ENCODE measurements at regions not wholly inside any gene's neighbourhood (a gene's known extent, or its start where the extent isn't known, plus 50 kb on each side); places are given as distances from the start of the nearest gene placed in this dataset.

DNA sequence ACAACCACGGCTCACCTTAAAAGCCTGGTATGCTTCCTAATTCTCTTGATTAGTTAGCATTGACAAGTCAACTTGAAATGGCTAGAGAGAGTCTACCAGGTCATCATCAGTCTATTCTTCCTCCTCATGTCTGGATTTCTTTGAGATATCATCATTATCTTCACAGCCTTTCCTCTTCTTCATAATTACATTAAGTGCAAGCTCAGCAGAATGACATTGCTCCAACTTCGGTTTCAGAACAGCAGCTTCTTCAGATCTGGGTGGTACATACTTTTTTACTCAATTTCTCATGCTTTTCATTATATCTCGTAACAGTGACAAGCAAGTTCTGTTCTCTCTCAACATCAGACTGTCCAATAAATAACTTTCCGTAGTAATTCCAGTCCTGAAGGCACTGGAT lies 337.5 kb upstream of the TENM3 start:
- DNase-seq = no peak

DNA sequence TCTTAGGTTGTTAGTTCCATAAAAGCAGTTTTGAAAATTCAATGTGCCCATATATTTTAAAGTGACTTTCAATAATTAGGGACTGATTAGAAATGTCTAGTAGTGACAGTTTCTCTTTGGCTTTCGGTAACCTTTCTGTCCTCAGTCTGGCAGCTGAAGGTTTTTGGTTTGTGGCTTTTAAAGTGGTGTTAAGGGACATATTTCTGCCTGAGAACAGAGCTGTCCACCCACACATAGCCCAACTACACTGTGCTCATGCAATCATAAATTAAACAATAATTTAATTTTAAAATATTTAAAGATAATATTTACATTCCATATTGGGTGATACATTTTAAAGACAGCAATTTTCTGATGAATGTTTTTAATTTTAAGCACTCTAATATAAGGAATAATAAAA lies 335.0 kb upstream of the TENM3 start:
- DNase-seq = no peak

DNA sequence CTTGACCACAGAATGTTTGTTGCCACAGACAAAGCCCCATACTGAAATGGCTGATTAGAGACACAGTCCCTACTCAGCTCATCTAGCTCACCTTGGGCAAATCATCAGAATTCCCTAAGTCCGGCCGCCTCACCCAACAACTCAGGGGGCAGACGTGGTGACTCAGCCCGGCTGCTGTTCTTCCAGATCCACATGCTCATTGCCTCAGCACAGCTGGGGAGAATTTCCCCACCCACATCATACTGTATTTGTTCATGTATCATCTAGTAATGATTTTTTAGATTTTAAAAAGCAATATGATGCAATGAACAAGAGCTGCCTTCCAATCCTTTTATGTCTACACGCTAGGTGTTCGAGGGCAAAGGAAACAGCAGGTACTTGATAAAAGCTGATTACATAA lies 333.8 kb upstream of the TENM3 start:
- no peak for DNase-seq

DNA sequence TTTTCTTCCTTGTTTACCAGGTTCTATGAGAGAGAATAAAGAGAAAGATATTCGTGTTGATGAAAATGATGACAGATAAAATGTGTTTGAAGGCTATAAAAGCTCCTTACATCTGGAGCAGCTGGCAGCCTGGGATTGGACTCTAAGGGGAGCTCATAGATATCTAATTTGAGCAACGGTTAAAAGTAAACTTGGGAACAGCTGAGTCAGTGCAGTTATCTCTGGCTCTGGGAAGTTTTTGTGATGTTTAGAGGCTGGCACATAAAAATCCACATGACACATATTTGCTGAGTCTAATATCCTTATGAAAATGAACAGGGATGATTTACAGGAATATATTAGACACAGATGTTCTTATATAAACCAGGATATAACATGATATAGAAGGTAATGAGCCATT lies 331.8 kb upstream of the TENM3 start:
- no peak for DNase-seq

DNA sequence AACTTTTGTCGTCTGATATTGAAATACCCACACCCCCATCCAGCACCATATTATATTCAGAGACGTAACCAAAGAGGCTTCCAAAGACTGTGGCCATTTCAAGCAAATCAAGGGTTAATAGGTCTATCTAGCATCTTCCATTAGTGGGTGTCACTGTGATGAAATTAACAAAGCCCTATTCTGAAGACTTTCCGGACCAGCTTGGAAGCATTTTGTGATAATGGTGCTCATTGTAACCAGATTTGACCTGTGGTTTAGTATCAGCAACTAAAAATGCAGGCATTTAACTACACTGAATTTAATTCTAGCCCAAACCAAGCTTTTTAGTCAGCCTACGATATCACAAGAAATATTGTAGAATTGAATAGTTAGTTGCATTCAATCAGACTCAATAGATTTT lies 309.7 kb upstream of the TENM3 start:
- no peak for DNase-seq

DNA sequence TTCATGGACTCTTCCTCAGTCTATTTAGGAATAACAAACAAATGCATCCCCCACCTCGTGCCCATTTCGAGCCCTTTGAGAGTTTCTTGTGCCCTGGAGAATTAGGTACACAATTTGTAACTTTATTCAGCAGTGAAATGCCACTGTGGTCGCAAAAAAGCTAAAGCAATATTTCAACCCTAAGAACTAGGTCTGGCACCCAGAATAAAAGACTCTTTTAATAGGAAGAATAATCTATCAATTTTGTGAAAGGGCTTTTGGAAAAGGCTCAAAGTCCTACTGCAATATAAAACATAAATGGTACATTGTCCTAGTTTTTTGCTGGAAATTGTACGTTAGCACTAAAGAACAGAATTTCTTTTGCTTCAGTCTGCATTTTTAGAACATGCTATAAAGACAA lies 304.6 kb upstream of the TENM3 start:
- no peak for DNase-seq

DNA sequence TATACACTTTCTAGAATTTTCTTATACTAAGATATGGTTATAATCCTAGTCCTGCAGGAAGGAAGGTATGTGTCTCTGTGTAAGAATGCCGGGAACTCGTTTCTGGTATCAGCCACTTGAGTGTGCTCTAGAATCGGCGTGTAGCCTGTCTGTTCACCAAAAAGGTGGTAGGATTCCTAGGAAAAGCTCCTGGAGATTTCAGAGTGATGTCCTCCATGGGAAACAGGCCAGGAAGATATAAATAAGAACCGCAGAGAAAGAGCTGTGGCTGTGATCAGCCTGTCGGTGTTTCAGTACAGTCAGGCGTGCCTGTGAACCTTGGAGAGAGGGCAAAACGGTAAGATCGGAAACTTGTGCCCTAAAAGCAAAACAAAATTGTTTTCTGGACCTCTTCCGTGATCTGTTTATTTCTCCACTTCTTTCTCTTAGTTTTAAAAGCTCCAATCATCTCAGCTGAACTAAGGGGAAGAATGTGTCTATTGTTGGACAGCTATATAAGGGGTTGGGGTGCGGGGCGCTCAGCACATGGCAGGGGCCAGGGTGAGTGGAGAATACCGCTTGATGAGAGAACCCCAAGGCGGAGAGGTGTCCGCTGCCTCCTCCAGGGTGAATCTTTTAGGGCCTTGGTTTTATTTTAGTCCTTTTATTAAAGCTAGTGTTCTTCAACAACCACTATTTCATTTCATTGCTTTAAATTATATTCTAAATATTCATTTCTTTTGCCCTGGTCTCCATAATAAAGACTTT lies 303.8 kb upstream of the TENM3 start:
- no peak for DNase-seq

DNA sequence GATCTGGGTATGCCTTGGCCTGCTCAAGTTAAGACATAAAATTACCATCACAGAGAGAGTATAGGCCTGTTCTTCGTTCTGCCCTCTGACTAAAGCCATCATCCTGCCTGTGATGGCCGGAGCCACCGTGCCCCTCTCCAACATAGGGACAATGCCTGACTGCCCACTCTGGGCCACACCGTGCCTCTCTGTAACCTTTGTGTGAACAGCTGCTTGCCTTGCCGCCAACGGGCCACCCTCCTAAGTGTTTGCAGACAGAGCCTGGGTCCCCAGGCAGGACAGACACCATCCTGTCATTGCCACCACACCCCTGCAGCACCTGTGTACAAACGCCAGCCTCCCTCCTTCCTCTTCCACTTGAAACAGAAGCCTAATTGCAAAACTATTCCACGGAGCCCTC lies 298.7 kb upstream of the TENM3 start:
- no peak for DNase-seq

DNA sequence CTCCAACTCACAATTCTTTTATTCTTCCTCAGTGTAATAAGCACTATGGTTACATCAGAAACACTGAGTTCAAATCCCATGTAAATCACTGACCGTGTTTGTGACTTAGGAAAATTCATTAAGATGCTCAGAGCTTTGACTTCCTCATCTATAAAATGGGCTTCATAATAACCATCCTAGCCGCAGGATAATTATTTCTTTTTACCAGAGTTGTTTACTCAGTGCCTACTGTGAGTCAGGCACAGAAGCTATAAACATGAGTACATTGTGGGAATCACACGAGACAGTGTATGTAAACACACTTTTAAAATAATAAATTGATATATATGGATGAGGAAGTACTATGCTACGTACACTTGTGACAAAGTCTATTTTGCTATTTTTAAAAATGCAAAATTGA lies 296.3 kb upstream of the TENM3 start:
- no peak for DNase-seq

DNA sequence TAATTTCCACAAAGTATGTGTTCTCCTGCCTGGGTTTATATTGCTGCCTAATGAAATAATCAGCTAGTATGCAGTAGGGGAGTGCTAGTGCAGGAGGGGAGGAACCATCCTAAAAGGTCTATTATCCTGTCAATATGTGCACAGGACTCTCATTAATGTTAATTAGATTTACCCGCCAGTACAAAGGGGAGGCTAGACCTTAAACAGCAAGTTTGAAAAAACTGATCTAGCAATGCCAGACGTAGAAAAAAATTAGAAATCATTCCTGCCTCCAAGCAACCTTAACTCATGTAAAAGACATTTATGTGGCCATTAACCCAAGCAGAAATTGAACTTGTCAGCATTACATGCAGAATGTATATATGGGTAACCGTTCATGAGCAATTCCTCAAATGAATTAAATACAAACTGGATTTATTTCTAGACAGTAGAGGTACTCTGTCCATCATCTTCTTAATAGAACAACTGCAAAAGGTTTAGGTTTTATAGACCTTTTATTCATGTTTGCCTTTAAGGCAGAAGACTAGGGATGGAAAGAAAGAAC lies 294.3 kb upstream of the TENM3 start:
- no peak for DNase-seq

DNA sequence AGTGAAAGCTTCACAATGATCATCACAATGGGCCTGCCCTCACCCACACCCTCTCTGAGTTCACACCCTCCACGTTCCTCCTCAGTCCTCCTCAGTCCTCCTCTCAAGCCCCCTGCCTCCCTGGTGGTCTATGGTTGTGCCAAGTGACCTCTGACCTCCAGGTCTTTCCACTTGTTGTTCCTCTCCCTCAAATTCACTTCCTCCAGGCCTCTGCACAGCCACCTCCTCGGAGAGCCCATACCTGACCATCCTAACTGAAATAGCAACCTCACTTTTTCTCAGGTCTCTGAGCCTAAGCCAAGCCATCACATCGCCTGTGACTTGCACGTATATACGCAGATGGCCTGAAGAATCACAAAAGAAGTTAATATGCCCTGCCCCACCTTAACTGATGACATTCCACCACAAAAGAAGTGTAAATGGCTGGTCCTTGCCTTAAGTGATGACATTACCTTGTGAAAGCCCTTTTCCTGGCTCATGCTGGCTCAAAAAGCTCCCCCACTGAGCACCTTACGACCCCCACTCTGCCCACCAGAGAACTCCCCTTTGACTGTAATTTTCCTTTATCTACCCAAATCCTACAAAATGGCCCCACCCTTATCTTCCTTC lies 293.4 kb upstream of the TENM3 start:
- DNase-seq = no peak

DNA sequence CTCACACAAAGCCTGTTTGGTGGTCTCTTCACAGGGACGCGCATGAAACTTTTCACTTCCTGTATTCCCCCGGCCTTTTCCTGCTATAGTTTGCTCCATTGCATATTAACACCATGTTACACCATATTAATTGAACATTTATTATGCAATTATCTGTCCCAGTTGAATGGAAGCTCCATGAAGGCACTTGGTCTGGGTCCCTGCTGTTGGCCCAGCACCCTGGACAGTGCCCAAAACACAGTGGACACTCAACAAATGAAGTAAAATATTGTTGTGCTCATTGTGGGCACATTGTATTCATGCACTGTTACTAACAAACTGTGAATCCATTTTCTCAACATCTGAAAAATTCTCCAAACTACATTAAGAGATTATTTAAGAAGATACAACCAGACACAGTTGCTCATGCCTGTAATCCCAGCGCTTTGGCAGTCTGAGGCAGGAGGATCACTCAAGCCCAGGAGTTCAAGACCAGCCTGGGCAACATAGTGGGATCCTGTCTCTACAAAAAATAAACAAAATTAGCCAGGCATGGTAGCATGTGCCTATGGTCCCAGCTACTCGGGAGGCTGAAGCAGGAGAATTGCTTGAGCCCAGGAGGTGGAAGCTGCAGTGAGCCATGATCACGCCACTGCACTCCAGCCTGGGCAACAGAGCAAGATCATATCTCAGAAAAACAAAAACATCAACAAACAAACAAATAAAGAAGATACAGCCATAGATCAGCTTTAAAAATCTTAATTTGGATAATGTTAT lies 292.7 kb upstream of the TENM3 start:
- DNase-seq = no peak

DNA sequence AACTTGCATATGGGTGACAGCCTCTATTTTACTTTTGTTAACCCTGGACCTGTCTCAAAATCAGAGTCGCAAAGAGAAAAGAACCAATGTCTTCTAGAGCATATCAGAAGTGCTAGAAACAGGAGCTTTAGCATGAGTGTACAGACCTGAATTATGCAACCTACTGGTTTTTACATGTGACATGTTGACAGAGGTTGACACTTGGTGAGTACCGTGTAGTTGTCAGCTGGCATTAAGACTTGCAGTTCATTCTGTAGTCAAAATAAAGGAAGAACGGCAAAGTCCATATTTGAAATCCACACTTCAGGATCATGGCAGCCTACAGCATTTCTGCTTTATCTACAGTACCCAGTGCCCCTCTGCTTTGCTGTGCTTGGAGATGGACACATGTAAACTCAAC lies 291.9 kb upstream of the TENM3 start:
- DNase-seq = no peak

DNA sequence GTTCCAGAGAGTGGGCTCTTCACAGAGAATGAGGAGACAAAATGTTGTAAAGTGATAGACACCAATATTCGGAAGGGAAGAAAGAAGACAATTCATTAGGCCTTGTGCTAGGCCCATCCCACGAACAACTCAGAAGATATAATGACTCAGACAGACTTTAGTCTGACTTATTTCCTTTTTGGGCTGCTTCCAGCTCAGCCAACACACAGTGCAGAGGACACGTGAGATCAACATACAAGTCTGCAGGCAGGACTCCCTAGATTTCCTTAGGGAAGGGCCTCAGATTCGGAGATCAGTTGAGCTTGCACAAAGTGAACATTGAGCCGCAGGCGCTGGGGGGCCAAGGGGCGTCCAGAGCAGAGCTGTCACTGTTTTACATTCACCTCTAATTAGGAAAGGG lies 290.7 kb upstream of the TENM3 start:
- no peak for DNase-seq

DNA sequence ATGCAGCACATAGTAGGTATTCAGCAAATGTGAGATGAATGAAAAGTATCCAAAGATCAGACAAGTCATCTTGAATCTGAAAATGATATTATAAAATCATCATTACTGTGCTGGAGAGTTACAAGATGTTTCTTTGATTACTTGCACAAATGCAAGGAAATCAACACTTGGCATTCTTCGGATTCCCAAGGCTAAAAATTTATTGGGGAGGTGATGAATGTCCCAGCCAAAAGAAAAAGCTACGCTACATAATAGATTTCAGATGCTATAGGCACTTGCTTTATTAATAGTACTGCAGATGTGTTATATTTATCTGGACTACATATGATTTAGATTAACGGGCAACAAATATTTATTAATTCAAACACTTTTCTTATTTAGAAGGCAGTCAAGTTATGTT lies 286.7 kb upstream of the TENM3 start:
- DNase-seq = no peak

DNA sequence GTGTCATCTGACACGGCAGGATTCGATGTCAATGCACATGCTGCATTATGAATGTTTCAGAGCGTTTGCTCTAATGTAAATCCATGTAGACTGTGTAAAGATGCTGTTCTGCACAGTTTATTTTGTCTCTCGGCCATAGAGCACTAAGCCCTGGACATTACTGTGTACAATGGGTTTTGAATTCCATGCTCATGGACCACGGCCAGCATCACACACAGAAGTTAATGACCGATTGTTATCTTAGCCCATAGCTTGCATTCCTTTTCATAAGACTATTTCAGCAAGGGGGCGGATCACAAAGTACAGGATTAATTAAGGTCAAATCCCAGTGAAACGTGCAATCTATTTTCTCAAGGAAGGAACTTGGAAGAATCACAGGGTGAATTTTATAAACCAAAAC lies 286.1 kb upstream of the TENM3 start:
- DNase-seq = no peak

DNA sequence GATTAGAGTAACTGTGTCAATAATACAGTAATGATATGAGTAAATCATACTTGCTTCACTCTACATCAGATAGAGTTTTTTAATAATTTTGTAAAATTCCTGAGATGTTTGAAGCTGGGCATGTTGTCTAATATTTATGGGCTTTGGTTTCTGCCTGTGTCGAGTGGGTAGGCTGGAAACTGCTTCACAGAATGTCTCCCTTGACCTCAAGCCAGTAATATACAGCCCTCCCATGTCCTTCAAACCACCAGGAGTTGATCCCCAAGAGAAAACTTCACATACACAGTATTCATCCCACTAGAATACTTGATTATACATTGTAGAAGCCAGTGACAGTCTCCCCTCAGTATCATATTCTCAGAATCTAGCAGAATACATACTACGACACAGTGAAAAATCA lies 284.8 kb upstream of the TENM3 start:
- DNase-seq = no peak

DNA sequence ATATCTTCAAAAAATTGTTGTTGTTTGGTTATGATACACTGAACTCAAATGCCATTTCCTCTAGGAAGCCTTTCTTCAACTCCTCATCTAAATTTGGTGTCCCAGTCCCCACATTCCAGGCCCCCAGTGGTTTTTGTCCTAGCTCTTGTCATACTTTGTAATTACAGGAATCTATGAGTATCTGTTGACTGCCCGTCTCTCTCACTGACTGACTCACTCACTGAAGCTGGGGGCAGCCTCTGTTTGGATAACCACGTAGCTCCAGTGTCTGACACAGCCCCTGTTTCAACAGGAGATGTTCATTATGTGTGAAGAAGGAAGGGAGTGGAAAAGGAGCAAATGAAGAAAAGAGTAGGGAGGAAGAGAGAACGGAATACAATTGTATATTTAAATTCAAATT lies 284.1 kb upstream of the TENM3 start:
- no peak for DNase-seq

DNA sequence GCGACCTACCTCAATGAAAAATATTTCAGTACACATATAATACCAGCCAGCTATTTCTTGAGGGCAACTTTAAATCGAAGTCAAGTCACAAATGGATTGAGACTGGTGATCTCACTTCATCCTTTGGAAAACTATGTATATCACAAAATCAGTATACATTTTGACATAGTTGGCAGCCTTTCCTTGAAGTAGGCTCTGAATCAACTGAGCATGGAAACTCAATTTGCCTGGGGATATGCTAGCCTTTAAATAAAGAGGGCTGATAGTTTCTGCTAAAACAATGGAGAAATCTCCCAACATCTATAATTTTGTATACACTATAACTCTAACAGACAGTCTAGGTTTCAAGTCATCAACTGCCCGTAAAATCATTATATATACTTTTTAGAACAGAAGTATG lies 282.8 kb upstream of the TENM3 start:
- DNase-seq = no peak

DNA sequence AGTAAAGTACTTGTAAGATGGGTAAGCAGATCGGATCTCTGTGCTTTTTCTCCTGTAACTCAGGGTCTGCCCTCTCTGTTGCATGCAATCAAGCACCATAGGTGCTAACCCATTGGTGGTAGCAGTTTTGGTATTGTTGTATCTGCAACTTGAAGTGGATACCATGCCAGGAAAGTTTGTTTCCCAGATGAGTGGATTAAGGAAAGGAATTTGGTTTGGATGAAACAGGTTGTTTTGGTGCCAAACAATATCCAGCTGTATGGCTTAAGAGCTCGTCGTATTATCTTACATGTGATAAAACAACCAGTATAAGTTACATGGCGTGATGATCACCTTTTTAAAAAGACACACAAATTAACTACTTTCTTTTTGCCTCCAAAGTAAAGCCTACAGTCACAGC lies 280.9 kb upstream of the TENM3 start:
- no peak for DNase-seq

DNA sequence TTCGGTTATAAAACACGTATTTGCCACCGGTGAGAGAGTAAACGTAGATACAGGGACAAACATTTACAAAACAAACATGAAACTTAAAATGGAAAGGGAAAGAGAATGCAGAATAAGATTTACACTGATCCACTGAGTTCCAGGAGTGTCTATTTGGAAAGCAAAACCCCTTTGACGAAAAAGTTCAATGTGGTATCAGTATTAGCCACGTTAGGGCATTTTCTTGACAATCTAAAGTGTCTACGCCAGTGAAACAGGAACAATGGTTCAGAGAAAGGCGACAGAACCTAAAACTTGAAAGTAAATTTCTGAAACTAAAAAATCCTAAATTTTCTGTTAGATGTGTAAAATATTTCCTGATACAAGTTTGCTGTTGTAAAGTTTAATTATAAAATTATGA lies 278.5 kb upstream of the TENM3 start:
- no peak for DNase-seq

DNA sequence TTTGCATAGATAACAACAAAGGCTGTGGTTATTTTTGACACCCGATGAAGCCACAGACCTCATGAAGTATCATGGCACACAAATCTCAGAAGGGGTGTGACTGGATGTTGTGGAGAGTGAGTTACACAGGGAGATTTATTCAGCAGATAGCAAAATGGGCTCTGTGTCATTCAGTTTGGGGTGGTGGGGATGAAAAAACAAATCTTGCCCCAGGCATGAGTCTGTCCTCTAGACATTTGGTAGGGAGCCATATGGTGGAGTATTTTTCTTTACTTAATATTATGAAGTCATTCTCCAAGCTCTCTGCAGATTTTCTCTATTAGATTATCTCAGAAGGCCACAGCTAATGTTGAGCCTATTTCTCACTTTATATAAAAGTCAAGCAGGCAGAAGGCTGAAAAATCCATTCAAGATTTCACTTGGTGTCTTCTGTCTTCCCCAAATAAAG lies 277.1 kb upstream of the TENM3 start:
- no peak for DNase-seq

DNA sequence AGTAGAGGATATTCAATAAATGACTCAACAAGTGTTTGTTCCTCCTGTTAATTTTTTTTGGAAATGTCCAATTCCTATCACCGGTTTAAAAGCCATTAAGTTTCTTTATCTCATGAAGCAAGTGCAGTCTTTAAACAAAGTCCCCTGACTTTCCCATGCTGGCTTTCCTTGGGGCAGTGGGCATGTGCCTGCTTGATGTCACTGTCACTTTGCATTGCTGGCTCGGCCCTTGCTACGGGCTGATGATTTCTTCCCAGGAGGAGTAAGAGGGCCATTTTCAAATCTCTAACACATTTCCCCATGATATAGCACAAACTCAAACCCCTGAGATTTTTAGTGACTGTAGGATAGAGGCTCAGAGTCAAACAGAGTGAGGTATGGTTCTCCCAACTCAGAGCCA lies 275.8 kb upstream of the TENM3 start:
- no peak for DNase-seq

DNA sequence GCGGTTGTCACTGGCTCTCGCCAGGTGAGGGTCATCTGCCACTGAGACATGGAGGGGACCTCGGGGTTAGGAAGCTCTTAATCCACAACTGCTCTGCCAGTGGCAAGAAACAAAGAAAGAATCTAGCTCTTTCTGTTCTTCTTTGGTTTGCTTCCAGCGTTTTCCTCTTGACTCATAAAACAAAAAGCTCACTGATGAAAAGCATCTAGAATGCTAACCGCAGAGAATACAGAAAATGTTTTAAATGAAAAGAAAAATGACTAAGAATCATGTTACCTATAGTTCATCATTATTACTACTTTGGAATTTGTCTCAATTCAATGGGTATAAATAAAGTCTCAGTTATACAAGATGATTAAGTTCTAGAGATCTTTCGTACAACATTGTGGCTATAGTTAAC lies 274.8 kb upstream of the TENM3 start:
- no peak for DNase-seq
